Keratinocyte (primary cell): ENCODE measurements at regions not wholly inside any gene's neighbourhood (a gene's known extent, or its start where the extent isn't known, plus 50 kb on each side); places are given as distances from the start of the nearest gene placed in this dataset.

Experiments
- CTCF ChIP-seq, 3 experiments: IDR thresholded peaks in 1 of 3; conservative IDR thresholded peaks in 1 of 3; optimal IDR thresholded peaks in 1 of 3; 2 replicates in 2 of 3; 3 replicates in 1 of 3; pipeline versions ENCODE3 to v1.5.1; 2011; ENCODE audit warnings: low read length in 3 of 3, mild to moderate bottlenecking in 3 of 3, moderate library complexity in 2 of 3, control low read depth in 1 of 3, inconsistent platforms in 1 of 3; ENCODE audit not compliant: insufficient read depth in 2 of 3; ENCODE audit errors: extremely low read depth in 1 of 3
- EZH2 ChIP-seq: IDR thresholded peaks from one replicate; pipeline ENCODE4 v1.6.1; 2012; ENCODE audit warnings: inconsistent platforms, mild to moderate bottlenecking, low read length, moderate library complexity

GRCh38 chr2:147026664-147027295 lies 818.0 kb upstream of the ACVR2A start:
- no peak for TF ChIP-seq EZH2
- TF ChIP-seq CTCF (optimal IDR thresholded peaks at IDR 0.05 in 1 of 3, IDR thresholded peaks at IDR 0.05 in 1 of 3, conservative IDR thresholded peaks at IDR 0.05 in 1 of 3; ENCODE audit: extremely low read depth in 1 of 3, insufficient read depth in 2 of 3, low read length in 3 of 3), result no peak
